DND-41 (cell line): ENCODE measurements at regions not wholly inside any gene's neighbourhood (a gene's known extent, or its start where the extent isn't known, plus 50 kb on each side); places are given as distances from the start of the nearest gene placed in this dataset.

ENCODE experiments used
- ATAC-seq: fragments of 200-7000 bp; cut with Tn5 transposase; 3 replicates; pipeline ENCODE4 v1.9.1; 2021; ENCODE audit warnings: low read depth; ENCODE audit not compliant: insufficient read depth
- DNase-seq: peaks from one replicate; pipeline ENCODE4 v3.0.0-alpha.2; 2020
- H2AFZ ChIP-seq: 2 replicates; pipeline ENCODE4 v1.6.0; 2012; ENCODE audit warnings: low read depth, low read length
- H3K27ac ChIP-seq: 2 replicates; pipeline ENCODE4 v1.5.1; 2012; ENCODE audit warnings: low read length, inconsistent platforms
- H3K27me3 ChIP-seq: fragments of 200-600 bp; sonication (generic); 2 replicates; pipeline ENCODE4 v1.6.0; 2012; ENCODE audit warnings: low read length, mild to moderate bottlenecking, inconsistent platforms; ENCODE audit not compliant: insufficient read depth, poor library complexity
- H3K36me3 ChIP-seq: 2 replicates; pipeline ENCODE4 v1.5.1; 2012; ENCODE audit warnings: low read length, inconsistent platforms; ENCODE audit not compliant: insufficient read depth
- H3K4me1 ChIP-seq: 2 replicates; pipeline ENCODE4 v1.5.1; 2012; ENCODE audit warnings: mild to moderate bottlenecking, low read length; ENCODE audit not compliant: insufficient read depth
- H3K4me2 ChIP-seq: 2 replicates; pipeline ENCODE4 v1.6.0; 2012; ENCODE audit warnings: mild to moderate bottlenecking, moderate library complexity, low read length, inconsistent platforms; ENCODE audit not compliant: insufficient read depth
- H3K4me3 ChIP-seq, 2 experiments: fragments of 200-600 bp in 1 of 2; shearing (Covaris generic) in 1 of 2; 2 replicates each; pipeline ENCODE4 v1.5.1; 2012 to 2016; ENCODE audit warnings: inconsistent platforms in 2 of 2, low read length in 2 of 2, mild to moderate bottlenecking in 2 of 2, low read depth in 1 of 2, moderate library complexity in 1 of 2
- H3K79me2 ChIP-seq: 2 replicates; pipeline ENCODE4 v1.6.0; 2012; ENCODE audit warnings: low read length, inconsistent platforms; ENCODE audit not compliant: insufficient read depth
- H3K9ac ChIP-seq: 2 replicates; pipeline ENCODE4 v1.6.0; 2012; ENCODE audit warnings: low read depth, mild to moderate bottlenecking, inconsistent platforms, low read length, moderate library complexity
- H3K9me3 ChIP-seq: 2 replicates; pipeline ENCODE4 v1.5.1; 2012; ENCODE audit warnings: low read length, moderate library complexity, mild to moderate bottlenecking, inconsistent platforms; ENCODE audit not compliant: insufficient read depth, severe bottlenecking
- H4K20me1 ChIP-seq: 2 replicates; pipeline ENCODE4 v1.6.0; 2012; ENCODE audit warnings: low read length; ENCODE audit not compliant: insufficient read depth
- EZH2 ChIP-seq: IDR thresholded peaks from 3 replicates; pipeline ENCODE4 v1.6.1; 2012; ENCODE audit warnings: borderline replicate concordance, low read depth, mild to moderate bottlenecking, moderate library complexity, low read length, inconsistent platforms; ENCODE audit not compliant: severe bottlenecking
- TF ChIP-seq, protein P1 (sequence below): IDR thresholded peaks from 2 replicates; pipeline ENCODE4 v1.5.1; 2012; ENCODE audit warnings: borderline replicate concordance, low read length, moderate library complexity, mild to moderate bottlenecking; ENCODE audit not compliant: poor library complexity, severe bottlenecking; ENCODE audit errors: extremely low read depth

- ATAC-seq: no peak
- Histone ChIP-seq H3K27ac (no peak overlapping the region), H3K27me3 (no peaks in the 10 kb centered on the region), H3K4me2 (no peak overlapping the region), H3K4me1 (no peaks in the 10 kb centered on the region), H2AFZ (no peak overlapping the region), H3K9me3 (no peaks in the 10 kb centered on the region), H3K4me3 (no peak overlapping the region), H3K9ac (no peak overlapping the region), H4K20me1 (no peaks in the 10 kb centered on the region), H3K79me2 (no peaks in the 10 kb centered on the region), H3K36me3 (no peaks in the 10 kb centered on the region)
- TF ChIP-seq, protein P1, sequence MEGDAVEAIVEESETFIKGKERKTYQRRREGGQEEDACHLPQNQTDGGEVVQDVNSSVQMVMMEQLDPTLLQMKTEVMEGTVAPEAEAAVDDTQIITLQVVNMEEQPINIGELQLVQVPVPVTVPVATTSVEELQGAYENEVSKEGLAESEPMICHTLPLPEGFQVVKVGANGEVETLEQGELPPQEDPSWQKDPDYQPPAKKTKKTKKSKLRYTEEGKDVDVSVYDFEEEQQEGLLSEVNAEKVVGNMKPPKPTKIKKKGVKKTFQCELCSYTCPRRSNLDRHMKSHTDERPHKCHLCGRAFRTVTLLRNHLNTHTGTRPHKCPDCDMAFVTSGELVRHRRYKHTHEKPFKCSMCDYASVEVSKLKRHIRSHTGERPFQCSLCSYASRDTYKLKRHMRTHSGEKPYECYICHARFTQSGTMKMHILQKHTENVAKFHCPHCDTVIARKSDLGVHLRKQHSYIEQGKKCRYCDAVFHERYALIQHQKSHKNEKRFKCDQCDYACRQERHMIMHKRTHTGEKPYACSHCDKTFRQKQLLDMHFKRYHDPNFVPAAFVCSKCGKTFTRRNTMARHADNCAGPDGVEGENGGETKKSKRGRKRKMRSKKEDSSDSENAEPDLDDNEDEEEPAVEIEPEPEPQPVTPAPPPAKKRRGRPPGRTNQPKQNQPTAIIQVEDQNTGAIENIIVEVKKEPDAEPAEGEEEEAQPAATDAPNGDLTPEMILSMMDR: no peak
- TF ChIP-seq EZH2: no peak
- no peak for DNase-seq
Measured at GRCh38 chr9:17978773-17979172, 399.9 kb downstream of the SH3GL2 start.

DNA sequence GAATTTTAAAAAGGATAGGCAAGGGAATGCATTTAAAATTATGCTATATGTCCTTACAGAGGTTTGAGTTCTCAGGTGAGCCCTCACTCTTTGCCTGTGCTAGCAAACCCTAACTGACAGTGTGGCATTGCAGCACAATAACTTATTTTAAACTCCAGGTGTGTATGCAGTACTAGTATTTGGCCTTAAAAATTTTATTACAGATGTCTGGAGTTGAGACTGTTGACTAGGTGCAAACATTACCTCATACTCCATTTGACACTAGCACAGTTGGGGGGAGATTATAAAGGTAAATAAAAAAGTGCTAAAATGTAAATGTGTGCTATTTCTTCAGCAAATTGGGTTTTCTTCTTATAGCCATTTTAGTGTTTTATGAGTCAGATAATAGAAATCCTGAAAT, 407.7 kb downstream of the SH3GL2 start:
- Histone ChIP-seq H2AFZ (no peak overlapping the region), H3K27me3 (no peaks in the 10 kb centered on the region), H3K4me3 (no peak overlapping the region), H3K27ac (no peak overlapping the region), H3K36me3 (no peaks in the 10 kb centered on the region), H4K20me1 (no peaks in the 10 kb centered on the region), H3K9me3 (no peaks in the 10 kb centered on the region), H3K79me2 (no peaks in the 10 kb centered on the region), H3K4me1 (no peaks in the 10 kb centered on the region), H3K9ac (no peak overlapping the region), H3K4me2 (no peak overlapping the region)
- ATAC-seq (no peak), DNase-seq (no peak)
- TF ChIP-seq, protein P1: no peak
- no peak for TF ChIP-seq EZH2

DNA sequence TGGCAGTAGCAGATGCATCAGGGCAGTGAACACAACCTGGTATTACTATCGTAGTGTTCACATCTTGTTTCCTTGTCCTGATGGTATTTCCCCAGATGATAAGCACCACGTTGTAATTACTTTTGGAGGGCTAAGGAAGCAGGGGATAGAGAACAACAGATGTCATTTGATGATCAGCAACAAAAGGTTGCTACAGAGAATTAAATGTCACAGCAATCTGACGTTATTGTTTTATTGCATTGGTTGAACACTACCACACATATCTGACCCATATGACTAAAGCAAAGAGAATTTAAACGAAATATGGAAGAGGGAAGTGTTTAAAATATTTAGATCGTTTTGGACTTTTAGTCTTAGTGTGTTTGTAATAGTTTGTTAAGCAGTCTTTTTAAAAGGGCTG, 408.3 kb downstream of the SH3GL2 start:
- no peak overlapping the region for H3K4me3 ChIP-seq
- H3K9me3 ChIP-seq: no peaks in the 10 kb centered on the region
- no peaks in the 10 kb centered on the region for H3K79me2 ChIP-seq
- H3K4me1 ChIP-seq: no peaks in the 10 kb centered on the region
- DNase-seq (no peak), ATAC-seq (no peak)
- H3K36me3 ChIP-seq: no peaks in the 10 kb centered on the region
- H3K27me3 ChIP-seq: no peaks in the 10 kb centered on the region
- H3K9ac ChIP-seq: no peak overlapping the region
- H4K20me1 ChIP-seq: no peaks in the 10 kb centered on the region
- no peak overlapping the region for H2AFZ ChIP-seq
- TF ChIP-seq, protein P1: no peak
- TF ChIP-seq EZH2: no peak
- H3K4me2 ChIP-seq: no peak overlapping the region
- no peak overlapping the region for H3K27ac ChIP-seq

DNA sequence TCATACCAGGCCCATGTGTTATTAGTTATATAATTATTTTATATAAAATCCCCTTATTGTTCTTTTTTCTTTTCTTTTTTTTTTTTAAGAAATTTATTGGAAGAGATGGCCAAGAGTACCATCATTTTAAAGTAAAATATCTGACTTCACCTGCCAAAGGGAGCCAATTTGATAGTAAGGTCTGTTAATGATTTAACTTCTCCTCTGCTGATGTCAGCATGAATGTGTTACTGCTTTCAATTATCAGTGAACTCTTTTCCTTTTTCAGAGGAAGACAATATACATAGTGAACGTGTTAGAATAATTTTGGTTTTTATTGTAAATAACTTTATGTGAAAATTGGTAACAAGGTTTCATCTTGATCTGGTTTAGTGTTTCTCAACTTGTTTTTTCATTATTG, 409.6 kb downstream of the SH3GL2 start:
- H3K4me2 ChIP-seq: no peak overlapping the region
- no peaks in the 10 kb centered on the region for H3K79me2 ChIP-seq
- ATAC-seq: no peak
- H3K9ac ChIP-seq: no peak overlapping the region
- no peak for DNase-seq
- no peak overlapping the region for H3K27ac ChIP-seq
- H3K27me3 ChIP-seq: no peaks in the 10 kb centered on the region
- no peak overlapping the region for H3K4me3 ChIP-seq
- TF ChIP-seq, protein P1: no peak
- no peak for TF ChIP-seq EZH2
- H2AFZ ChIP-seq: no peak overlapping the region
- no peaks in the 10 kb centered on the region for H3K9me3 ChIP-seq
- H3K36me3 ChIP-seq: no peaks in the 10 kb centered on the region
- H4K20me1 ChIP-seq: no peaks in the 10 kb centered on the region
- H3K4me1 ChIP-seq: no peaks in the 10 kb centered on the region
